Ishikawa (cell line): ENCODE measurements at regions not wholly inside any gene's neighbourhood (a gene's known extent, or its start where the extent isn't known, plus 50 kb on each side); places are given as distances from the start of the nearest gene placed in this dataset.

ENCODE experiments used
- CEBPB ChIP-seq: IDR thresholded peaks from 2 replicates; pipeline ENCODE4 v1.6.1; 2012
- CREB1 ChIP-seq: IDR thresholded peaks from 2 replicates; pipeline ENCODE4 v1.6.1; 2012; ENCODE audit warnings: low read depth
- EP300 ChIP-seq: IDR thresholded peaks from 2 replicates; pipeline ENCODE4 v1.6.1; 2012; ENCODE audit warnings: borderline replicate concordance
- TCF12 ChIP-seq: IDR thresholded peaks from 2 replicates; pipeline ENCODE4 v1.6.1; 2012; ENCODE audit warnings: low read depth
- YY1 ChIP-seq: IDR thresholded peaks from 2 replicates; pipeline ENCODE4 v1.6.1; 2012; ENCODE audit warnings: low read depth
- ZBTB7A ChIP-seq: IDR thresholded peaks from 2 replicates; pipeline ENCODE4 v1.6.1; 2012; ENCODE audit warnings: low read depth
- TF ChIP-seq, protein P1 (sequence below): IDR thresholded peaks from 2 replicates; pipeline ENCODE4 v1.6.1; 2012; ENCODE audit warnings: low read depth, mild to moderate bottlenecking
- TF ChIP-seq, protein P2 (sequence below): IDR thresholded peaks from 2 replicates; pipeline ENCODE4 v1.6.1; 2012

DNA sequence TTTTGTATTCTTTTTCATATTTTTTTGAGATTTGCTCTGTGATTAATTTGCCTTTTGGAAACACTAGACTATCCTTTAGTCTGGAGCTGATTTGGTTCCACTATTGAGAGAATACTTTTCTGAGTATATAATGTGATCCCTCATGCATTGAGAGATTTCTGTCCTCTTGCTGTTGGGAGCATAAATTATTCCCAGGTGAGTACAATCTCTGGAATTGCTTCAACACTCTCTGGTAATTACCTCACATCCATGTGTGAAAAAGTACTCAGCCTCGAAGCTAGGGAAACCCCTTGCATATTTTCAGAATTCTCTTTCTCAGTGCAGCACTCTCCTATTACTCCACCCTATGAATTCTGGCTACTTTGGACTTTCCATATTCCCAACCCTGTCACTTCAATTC, 550.0 kb downstream of the RAPGEF2 start:
- no peak for TF ChIP-seq TCF12
- no peak for TF ChIP-seq EP300
- TF ChIP-seq ZBTB7A = no peak
- TF ChIP-seq, protein P1, sequence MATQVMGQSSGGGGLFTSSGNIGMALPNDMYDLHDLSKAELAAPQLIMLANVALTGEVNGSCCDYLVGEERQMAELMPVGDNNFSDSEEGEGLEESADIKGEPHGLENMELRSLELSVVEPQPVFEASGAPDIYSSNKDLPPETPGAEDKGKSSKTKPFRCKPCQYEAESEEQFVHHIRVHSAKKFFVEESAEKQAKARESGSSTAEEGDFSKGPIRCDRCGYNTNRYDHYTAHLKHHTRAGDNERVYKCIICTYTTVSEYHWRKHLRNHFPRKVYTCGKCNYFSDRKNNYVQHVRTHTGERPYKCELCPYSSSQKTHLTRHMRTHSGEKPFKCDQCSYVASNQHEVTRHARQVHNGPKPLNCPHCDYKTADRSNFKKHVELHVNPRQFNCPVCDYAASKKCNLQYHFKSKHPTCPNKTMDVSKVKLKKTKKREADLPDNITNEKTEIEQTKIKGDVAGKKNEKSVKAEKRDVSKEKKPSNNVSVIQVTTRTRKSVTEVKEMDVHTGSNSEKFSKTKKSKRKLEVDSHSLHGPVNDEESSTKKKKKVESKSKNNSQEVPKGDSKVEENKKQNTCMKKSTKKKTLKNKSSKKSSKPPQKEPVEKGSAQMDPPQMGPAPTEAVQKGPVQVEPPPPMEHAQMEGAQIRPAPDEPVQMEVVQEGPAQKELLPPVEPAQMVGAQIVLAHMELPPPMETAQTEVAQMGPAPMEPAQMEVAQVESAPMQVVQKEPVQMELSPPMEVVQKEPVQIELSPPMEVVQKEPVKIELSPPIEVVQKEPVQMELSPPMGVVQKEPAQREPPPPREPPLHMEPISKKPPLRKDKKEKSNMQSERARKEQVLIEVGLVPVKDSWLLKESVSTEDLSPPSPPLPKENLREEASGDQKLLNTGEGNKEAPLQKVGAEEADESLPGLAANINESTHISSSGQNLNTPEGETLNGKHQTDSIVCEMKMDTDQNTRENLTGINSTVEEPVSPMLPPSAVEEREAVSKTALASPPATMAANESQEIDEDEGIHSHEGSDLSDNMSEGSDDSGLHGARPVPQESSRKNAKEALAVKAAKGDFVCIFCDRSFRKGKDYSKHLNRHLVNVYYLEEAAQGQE = no peak
- no peak for TF ChIP-seq CREB1
- no peak for TF ChIP-seq CEBPB
- TF ChIP-seq, protein P2, sequence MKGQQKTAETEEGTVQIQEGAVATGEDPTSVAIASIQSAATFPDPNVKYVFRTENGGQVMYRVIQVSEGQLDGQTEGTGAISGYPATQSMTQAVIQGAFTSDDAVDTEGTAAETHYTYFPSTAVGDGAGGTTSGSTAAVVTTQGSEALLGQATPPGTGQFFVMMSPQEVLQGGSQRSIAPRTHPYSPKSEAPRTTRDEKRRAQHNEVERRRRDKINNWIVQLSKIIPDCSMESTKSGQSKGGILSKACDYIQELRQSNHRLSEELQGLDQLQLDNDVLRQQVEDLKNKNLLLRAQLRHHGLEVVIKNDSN = no peak
- TF ChIP-seq YY1 = no peak
